Loucy (cell line): ENCODE measurements at regions not wholly inside any gene's neighbourhood (a gene's known extent, or its start where the extent isn't known, plus 50 kb on each side); places are given as distances from the start of the nearest gene placed in this dataset.

Experiments used
- EZH2phosphoT487 ChIP-seq: fragments of 200-600 bp; IDR thresholded peaks from 2 replicates; pipeline ENCODE4 v1.6.1; 2018; ENCODE audit warnings: antibody characterized with exemption, mild to moderate bottlenecking, moderate library complexity, borderline replicate concordance
- TF ChIP-seq, protein P1 (sequence below): fragments of 200-600 bp; sonication (generic); conservative IDR thresholded peaks from 2 replicates; pipeline ENCODE4 v1.5.1; 2014; ENCODE audit warnings: mild to moderate bottlenecking, antibody characterized with exemption, low read length

GRCh38 chr2:226283796-226284195 lies 515.8 kb downstream of the IRS1 start:
- TF ChIP-seq, protein P1, sequence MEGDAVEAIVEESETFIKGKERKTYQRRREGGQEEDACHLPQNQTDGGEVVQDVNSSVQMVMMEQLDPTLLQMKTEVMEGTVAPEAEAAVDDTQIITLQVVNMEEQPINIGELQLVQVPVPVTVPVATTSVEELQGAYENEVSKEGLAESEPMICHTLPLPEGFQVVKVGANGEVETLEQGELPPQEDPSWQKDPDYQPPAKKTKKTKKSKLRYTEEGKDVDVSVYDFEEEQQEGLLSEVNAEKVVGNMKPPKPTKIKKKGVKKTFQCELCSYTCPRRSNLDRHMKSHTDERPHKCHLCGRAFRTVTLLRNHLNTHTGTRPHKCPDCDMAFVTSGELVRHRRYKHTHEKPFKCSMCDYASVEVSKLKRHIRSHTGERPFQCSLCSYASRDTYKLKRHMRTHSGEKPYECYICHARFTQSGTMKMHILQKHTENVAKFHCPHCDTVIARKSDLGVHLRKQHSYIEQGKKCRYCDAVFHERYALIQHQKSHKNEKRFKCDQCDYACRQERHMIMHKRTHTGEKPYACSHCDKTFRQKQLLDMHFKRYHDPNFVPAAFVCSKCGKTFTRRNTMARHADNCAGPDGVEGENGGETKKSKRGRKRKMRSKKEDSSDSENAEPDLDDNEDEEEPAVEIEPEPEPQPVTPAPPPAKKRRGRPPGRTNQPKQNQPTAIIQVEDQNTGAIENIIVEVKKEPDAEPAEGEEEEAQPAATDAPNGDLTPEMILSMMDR, result no peak
- no peak for TF ChIP-seq EZH2phosphoT487
